OCI-LY1 (cell line): ENCODE measurements at regions not wholly inside any gene's neighbourhood (a gene's known extent, or its start where the extent isn't known, plus 50 kb on each side); places are given as distances from the start of the nearest gene placed in this dataset.

ENCODE experiments used
- H2AFZ ChIP-seq: fragments of 200-600 bp; sonication (generic), shearing (Covaris generic); 2 replicates; pipeline ENCODE4 v1.6.0; 2014; ENCODE audit warnings: antibody characterized with exemption, mild to moderate bottlenecking, low read length
- H3F3A ChIP-seq: fragments of 200-600 bp; sonication (generic), shearing (Covaris generic); 2 replicates; pipeline ENCODE4 v1.6.0; 2014; ENCODE audit warnings: mild to moderate bottlenecking, antibody characterized with exemption, low read length, moderate library complexity; ENCODE audit not compliant: insufficient read depth
- H3K27ac ChIP-seq: fragments of 200-600 bp; sonication (generic); 2 replicates; pipeline ENCODE4 v1.5.1; 2014; ENCODE audit warnings: low read length, mixed run types, mild to moderate bottlenecking, low read depth; ENCODE audit not compliant: poor library complexity, severe bottlenecking
- H3K27me3 ChIP-seq: fragments of 200-600 bp; sonication (generic); 2 replicates; pipeline ENCODE4 v1.6.0; 2014; ENCODE audit warnings: antibody characterized with exemption, mild to moderate bottlenecking, low read length, moderate library complexity; ENCODE audit not compliant: insufficient read depth
- H3K36me3 ChIP-seq: fragments of 200-600 bp; sonication (generic); 2 replicates; pipeline ENCODE4 v1.6.1; 2014; ENCODE audit warnings: mild to moderate bottlenecking, antibody characterized with exemption, low read length, moderate library complexity, mixed read lengths; ENCODE audit not compliant: insufficient read depth
- H3K4me1 ChIP-seq: fragments of 200-600 bp; sonication (generic); 2 replicates; pipeline ENCODE4 v1.5.1; 2014; ENCODE audit warnings: mild to moderate bottlenecking, low read length, moderate library complexity; ENCODE audit not compliant: insufficient read depth, severe bottlenecking
- H3K4me2 ChIP-seq: fragments of 200-600 bp; sonication (generic), shearing (Covaris generic); 2 replicates; pipeline ENCODE4 v1.6.1; 2014; ENCODE audit warnings: low read length
- H3K4me3 ChIP-seq: fragments of 200-600 bp; sonication (generic); 2 replicates; pipeline ENCODE4 v1.5.1; 2014; ENCODE audit warnings: low read length, low read depth, mild to moderate bottlenecking, mixed read lengths; ENCODE audit not compliant: poor library complexity, severe bottlenecking
- H3K79me2 ChIP-seq: fragments of 200-600 bp; shearing (Covaris generic); 2 replicates; pipeline ENCODE4 v1.6.1; 2016; ENCODE audit warnings: mixed run types, low read length, mixed read lengths; ENCODE audit not compliant: insufficient read depth
- H3K9ac ChIP-seq: fragments of 200-600 bp; sonication (generic), shearing (Covaris generic); 2 replicates; pipeline ENCODE4 v1.6.1; 2014; ENCODE audit warnings: mild to moderate bottlenecking, low read length, mixed read lengths
- H3K9me2 ChIP-seq: fragments of 200-600 bp; sonication (generic), shearing (Covaris generic); 2 replicates; pipeline ENCODE4 v1.6.1; 2014; ENCODE audit warnings: low read depth, mild to moderate bottlenecking, low read length, mixed read lengths
- H3K9me3 ChIP-seq: fragments of 200-600 bp; shearing (Covaris generic); 2 replicates; pipeline ENCODE4 v1.6.1; 2014; ENCODE audit warnings: low read length, mixed read lengths
- H4K20me1 ChIP-seq: fragments of 200-600 bp; sonication (generic), shearing (Covaris generic); 2 replicates; pipeline ENCODE4 v1.6.0; 2016; ENCODE audit warnings: mild to moderate bottlenecking, low read length; ENCODE audit not compliant: insufficient read depth
- EZH2 ChIP-seq: fragments of 200-600 bp; sonication (generic), shearing (Covaris generic); IDR thresholded peaks from 2 replicates; pipeline ENCODE4 v1.8.0; 2017; ENCODE audit warnings: borderline replicate concordance, mixed run types, mild to moderate bottlenecking, antibody characterized with exemption, low read length, moderate library complexity, mixed read lengths
- TF ChIP-seq, protein P1 (sequence below): fragments of 200-600 bp; sonication (generic), shearing (Covaris generic); IDR thresholded peaks from 2 replicates; pipeline ENCODE4 v1.5.1; 2017; ENCODE audit warnings: mild to moderate bottlenecking, antibody characterized with exemption, low read length, moderate library complexity, mixed read lengths

- TF ChIP-seq, protein P1, sequence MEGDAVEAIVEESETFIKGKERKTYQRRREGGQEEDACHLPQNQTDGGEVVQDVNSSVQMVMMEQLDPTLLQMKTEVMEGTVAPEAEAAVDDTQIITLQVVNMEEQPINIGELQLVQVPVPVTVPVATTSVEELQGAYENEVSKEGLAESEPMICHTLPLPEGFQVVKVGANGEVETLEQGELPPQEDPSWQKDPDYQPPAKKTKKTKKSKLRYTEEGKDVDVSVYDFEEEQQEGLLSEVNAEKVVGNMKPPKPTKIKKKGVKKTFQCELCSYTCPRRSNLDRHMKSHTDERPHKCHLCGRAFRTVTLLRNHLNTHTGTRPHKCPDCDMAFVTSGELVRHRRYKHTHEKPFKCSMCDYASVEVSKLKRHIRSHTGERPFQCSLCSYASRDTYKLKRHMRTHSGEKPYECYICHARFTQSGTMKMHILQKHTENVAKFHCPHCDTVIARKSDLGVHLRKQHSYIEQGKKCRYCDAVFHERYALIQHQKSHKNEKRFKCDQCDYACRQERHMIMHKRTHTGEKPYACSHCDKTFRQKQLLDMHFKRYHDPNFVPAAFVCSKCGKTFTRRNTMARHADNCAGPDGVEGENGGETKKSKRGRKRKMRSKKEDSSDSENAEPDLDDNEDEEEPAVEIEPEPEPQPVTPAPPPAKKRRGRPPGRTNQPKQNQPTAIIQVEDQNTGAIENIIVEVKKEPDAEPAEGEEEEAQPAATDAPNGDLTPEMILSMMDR, result no peak
- TF ChIP-seq EZH2, result no peak
- H3K4me3 ChIP-seq, result no peak overlapping the region
Measured at GRCh38 chr12:20314328-20314727, 54.0 kb upstream of the PDE3A start.

DNA sequence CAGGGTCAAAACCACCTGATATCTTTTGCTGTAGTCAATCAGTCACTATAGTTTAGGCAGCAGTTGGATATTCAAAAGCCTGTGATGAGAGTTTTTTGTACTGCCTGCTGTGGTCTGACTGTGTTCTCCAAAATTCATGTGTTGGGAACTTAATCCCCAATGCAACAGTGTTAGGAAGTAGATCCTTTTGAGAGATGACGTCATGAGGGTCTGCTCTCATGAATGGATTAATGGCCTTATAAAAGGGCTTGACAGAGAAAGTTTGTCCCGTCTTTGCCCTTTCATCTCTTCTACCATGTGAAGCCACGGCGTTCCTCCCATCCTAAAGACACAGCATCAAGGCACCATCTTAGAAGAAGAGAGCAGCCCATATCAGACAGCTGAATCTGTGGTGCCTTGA is 50.8 kb upstream of the PDE3A start:
- Histone ChIP-seq H3K4me1 (no peaks in the 10 kb centered on the region), H3K9ac (no peak overlapping the region), H3K27me3 (no peaks in the 10 kb centered on the region), H3K9me3 (no peaks in the 10 kb centered on the region), H3K4me3 (no peak overlapping the region), H3K36me3 (no peaks in the 10 kb centered on the region), H2AFZ (no peak overlapping the region), H3K79me2 (no peaks in the 10 kb centered on the region), H3K27ac (no peak overlapping the region), H4K20me1 (no peaks in the 10 kb centered on the region), H3K4me2 (no peak overlapping the region), H3F3A (no peaks in the 10 kb centered on the region), H3K9me2 (no peaks in the 10 kb centered on the region)
- TF ChIP-seq, protein P1, result no peak
- TF ChIP-seq EZH2, result no peak

More at GRCh38 chr12:20314328-20314727, 54.0 kb upstream of the PDE3A start:
- H3K36me3 ChIP-seq, result no peaks in the 10 kb centered on the region
- H2AFZ ChIP-seq, result no peak overlapping the region
- no peaks in the 10 kb centered on the region for H4K20me1 ChIP-seq
- H3K9me2 ChIP-seq, result no peaks in the 10 kb centered on the region
- H3K4me2 ChIP-seq, result no peak overlapping the region
- no peaks in the 10 kb centered on the region for H3K79me2 ChIP-seq
- no peaks in the 10 kb centered on the region for H3K9me3 ChIP-seq
- no peak overlapping the region for H3K9ac ChIP-seq
- H3K4me1 ChIP-seq, result no peaks in the 10 kb centered on the region
- H3F3A ChIP-seq, result no peaks in the 10 kb centered on the region
- no peak overlapping the region for H3K27ac ChIP-seq
- no peaks in the 10 kb centered on the region for H3K27me3 ChIP-seq
